H7 (cell line): ENCODE measurements at regions not wholly inside any gene's neighbourhood (a gene's known extent, or its start where the extent isn't known, plus 50 kb on each side); places are given as distances from the start of the nearest gene placed in this dataset.
A peak's percentile ranks its signal among the peaks of the same experiment; 100 is the strongest.

Experiments
- DNase-seq: peaks from one replicate; pipeline ENCODE4 v3.0.0; 2012
- H3K27me3 ChIP-seq: 2 replicates; pipeline ENCODE4 v1.6.0; 2011; ENCODE audit warnings: mild to moderate bottlenecking, low read length; ENCODE audit not compliant: control insufficient read depth, insufficient read depth
- H3K36me3 ChIP-seq: replicated peaks from 2 replicates; pipeline ENCODE4 v1.5.1; 2011; ENCODE audit warnings: low read length; ENCODE audit not compliant: control insufficient read depth, insufficient read depth
- H3K4me3 ChIP-seq: 2 replicates; pipeline ENCODE4 v1.5.1; 2011; ENCODE audit warnings: low read depth, mild to moderate bottlenecking, control low read depth, low read length, moderate library complexity; ENCODE audit not compliant: insufficient read depth

DNA sequence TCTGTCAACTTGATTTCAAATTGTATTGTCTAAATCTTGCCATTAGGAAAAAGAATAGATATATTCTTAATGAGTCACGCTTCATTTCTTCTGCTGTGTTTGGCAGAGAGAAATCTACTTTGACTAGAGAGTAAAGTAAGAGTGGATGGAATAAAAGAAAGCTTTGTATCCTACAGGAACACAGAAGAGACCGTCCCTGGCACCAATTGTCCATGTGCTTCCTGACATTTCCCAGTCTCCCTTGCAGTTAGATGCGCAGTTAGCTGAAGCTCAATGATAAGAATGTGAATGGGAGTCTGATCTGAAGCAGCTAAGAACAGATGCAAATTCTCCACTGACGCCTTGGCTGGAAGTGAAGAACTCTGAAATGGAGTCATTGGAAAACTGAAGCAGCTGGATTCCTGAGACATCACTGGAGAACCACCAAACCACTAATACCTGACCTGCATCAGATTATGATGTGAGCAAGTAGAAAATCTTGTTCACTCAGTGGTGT, 528.2 kb upstream of the MARCKS start:
- DNase-seq, result no peak
- H3K27me3 ChIP-seq, result no peaks in the 10 kb centered on the region
- no peak overlapping the region for H3K4me3 ChIP-seq
- no peaks in the 10 kb centered on the region for H3K36me3 ChIP-seq

DNA sequence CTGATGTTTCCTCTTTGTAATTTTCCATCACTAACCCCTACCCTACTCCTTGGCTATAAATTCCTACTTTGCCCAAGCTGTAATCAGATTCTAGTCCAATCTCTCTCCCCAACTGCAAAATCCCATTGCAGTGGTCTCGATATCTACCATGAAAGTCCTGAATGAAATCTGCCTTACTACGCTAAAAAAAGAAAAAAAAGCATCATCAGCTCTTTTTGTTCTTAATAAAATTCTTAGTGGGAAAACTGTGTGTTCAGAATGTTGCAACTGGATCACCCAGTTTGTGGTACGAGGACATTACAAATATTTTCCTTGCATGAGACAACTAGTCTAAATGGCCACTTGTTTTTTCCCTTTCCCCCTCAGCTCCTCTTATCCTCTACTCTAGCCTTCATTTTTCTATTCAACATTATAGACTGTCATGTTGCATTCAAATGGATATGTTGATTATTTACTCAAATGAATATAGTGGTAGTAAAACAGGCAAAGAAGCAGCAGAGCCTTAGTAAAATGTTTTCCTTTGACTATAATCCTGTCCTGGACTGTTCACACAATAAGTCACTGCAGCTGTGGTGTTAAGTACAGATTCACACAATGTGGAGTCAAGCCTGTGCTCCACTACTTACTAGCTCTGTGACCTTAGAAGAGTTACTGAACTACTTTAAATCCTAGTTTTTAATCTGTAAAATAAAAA, 527.1 kb upstream of the MARCKS start:
- no peak for DNase-seq
- H3K36me3 ChIP-seq, result no peaks in the 10 kb centered on the region
- H3K27me3 ChIP-seq, result no peaks in the 10 kb centered on the region
- H3K4me3 ChIP-seq, result no peak overlapping the region

DNA sequence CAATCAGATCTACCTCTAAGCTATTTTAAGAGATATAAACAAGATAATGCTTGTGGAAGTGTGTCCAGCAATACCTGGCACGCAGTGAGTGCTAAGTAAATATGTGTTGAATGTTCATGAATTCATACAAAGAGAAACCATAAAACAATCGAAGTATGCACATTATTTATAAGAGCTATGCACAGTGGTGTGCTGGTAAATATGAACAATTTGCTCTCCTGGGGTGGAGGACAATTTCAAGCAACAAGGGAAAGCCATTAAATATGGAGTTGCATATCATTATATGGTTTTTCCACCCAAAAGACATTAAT, 526.6 kb upstream of the MARCKS start:
- DNase-seq, result no peak
- no peaks in the 10 kb centered on the region for H3K36me3 ChIP-seq
- H3K27me3 ChIP-seq, result no peaks in the 10 kb centered on the region
- H3K4me3 ChIP-seq, result no peak overlapping the region

DNA sequence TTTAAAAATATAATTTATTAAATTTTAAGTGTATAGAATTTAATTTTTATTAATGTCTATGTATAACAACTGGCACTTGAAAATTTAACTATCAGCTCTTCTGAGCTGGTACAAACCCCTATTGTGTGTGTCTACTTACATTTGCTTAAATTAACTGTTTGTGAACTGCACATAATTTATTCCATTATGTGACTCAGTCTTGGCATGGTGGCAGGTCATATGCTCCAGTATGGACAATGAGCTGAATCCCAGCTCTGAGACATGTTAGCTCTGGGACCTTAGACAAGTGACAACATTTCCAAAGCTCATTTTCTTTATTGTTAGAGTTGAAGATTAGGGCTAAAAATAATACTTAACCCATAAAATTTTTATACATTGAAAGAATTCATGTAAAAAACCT, 526.1 kb upstream of the MARCKS start:
- no peak for DNase-seq
- Histone ChIP-seq H3K4me3 (no peak overlapping the region), H3K27me3 (no peaks in the 10 kb centered on the region), H3K36me3 (no peaks in the 10 kb centered on the region)

DNA sequence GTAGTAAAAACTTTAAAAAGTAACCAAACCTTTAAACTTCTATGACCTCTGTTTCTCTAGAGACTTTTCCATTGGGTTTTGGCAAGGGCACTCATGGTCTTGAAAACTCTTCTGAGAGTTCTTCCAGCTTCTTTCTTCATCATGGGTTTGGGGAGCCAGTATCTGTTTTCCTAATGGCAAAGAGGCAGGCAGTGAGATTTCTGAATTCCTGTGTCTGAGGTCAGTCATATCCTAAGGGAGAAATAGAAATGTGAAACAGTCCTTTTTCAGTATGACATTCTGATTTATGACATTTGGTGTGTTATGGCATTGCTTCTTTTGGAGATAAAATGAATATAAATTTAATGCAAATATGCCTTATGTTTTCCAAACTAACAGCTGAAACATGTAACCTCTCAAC, 518.5 kb upstream of the MARCKS start:
- DNase-seq, result no peak

DNA sequence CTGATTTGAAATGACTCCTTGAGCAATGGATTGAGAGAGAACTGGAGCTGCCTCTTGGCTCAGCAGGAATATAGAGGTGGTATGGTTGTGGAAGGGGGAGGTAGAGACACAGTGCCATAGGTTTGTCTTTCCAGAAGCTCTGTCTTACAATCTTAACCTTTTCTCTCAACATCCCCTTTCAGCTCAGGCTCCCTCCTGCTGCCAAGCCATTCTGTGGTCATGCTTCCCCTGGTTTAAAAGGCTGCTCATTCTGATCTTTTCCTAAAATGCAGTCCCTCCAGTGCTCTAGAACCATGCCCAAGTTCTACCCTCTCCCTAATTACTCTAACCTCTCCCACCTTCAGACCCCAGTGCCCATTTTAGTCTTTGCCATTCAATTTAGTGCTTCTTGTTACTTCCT, 517.9 kb upstream of the MARCKS start:
- Histone ChIP-seq H3K4me3 (no peak overlapping the region), H3K27me3 (no peaks in the 10 kb centered on the region), H3K36me3 (no peaks in the 10 kb centered on the region)
- peak; percentile 4 for DNase-seq

More for the DNA sequence above, 518.5 kb upstream of the MARCKS start:
- Histone ChIP-seq H3K4me3 (no peak overlapping the region), H3K36me3 (no peaks in the 10 kb centered on the region), H3K27me3 (no peaks in the 10 kb centered on the region)

DNA sequence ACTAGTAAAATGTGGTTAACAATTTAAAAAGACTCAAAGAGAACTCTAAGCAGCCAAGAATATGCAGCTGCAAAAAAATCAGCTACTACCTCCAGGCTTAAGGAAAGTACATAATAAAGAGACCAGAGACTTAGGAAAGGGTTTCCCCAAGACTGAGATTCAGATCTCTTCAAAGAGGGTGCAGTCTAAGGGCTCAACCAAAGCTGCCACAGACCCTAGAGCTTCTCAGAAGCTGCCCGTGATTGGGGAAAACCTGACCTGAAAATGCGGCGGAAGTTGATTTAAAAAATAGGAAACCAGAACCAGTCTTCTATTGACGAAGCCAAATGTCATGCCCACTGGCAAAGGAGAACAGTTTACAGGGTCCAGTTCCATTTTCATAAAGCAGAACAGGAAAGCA, 516.8 kb upstream of the MARCKS start:
- DNase-seq, result no peak
- no peaks in the 10 kb centered on the region for H3K36me3 ChIP-seq
- no peaks in the 10 kb centered on the region for H3K27me3 ChIP-seq
- H3K4me3 ChIP-seq, result no peak overlapping the region

DNA sequence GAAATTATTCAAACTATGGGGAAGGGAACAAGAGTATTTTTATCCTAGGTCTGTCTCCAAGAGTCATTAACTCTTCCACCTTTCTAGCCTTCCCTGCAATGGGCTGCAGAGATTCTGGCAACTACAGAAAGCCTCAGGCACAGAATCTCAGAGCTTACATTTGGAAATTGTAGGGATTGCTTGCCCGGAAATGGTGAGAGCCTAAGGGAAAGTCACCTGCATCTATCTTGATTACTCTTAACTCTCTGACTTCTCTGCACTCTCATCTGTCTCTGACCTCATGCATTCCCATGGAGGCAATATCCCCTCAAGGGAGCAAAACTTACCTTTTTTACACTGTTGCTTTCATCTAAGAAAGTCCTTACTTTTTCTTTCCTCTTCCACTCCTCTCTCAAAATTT, 513.2 kb upstream of the MARCKS start:
- Histone ChIP-seq H3K27me3 (no peaks in the 10 kb centered on the region), H3K36me3 (no peaks in the 10 kb centered on the region), H3K4me3 (no peak overlapping the region)
- no peak for DNase-seq

DNA sequence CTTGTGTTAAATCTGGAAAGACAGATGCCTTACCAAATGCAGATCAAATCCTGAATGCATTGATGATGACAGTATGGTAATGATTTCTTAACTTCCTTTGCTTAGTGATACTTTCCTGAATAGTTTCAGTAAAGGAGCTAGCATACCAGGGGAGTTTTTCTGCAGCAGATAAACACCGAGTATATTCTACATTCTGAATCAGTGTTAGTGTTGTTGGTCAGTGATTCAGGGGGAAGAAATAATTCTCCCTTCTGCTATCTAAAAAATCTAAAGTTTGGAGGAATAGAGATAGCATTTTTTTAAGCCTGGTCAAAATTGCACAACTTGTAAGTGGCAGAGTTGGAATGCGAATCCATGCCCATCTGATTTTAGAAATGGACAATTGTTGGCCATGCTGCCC, 512.2 kb upstream of the MARCKS start:
- H3K27me3 ChIP-seq, result no peaks in the 10 kb centered on the region
- no peak overlapping the region for H3K4me3 ChIP-seq
- DNase-seq, result no peak
- H3K36me3 ChIP-seq, result no peaks in the 10 kb centered on the region

DNA sequence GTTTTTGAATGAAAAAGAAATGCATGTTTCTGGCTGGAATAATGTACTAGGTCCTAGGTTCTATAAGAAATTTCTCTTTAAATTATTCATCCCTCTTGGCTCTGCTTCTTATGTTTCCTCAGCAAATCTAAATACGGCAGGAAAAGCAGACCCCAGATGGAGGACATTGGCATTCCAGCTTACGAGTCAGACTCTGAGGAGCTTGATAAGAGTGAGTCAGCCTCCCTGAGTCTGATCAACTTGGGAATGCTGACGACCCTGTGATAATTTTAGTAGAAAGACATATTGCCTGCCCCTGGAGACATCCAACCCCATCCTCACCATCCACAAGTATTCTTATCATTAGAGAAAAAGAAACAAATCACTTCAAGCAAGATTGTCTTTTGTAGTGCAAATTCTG, 509.7 kb upstream of the MARCKS start:
- no peak overlapping the region for H3K4me3 ChIP-seq
- H3K36me3 ChIP-seq, result no peaks in the 10 kb centered on the region
- H3K27me3 ChIP-seq, result no peaks in the 10 kb centered on the region
- no peak for DNase-seq

DNA sequence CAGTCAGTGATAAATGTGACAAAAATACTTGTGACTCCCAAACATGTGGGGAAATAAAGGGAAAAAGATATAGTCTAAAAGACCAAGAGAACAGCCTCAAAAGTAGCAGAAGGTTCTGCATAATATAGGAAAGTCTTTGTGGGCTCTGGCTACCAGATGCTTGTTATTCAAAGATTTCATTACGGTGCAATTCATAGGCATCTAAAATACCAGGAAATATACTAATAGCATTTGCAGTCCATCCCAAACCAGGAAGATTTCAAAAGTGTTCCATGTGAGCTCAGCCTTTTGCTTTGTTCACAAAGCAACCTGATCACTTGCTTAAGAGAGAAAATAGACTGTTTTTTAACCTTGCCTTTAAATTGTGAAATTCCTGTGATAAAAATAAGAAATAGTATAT, 506.7 kb upstream of the MARCKS start:
- Histone ChIP-seq H3K27me3 (no peaks in the 10 kb centered on the region), H3K4me3 (no peak overlapping the region), H3K36me3 (no peaks in the 10 kb centered on the region)
- DNase-seq, result no peak

DNA sequence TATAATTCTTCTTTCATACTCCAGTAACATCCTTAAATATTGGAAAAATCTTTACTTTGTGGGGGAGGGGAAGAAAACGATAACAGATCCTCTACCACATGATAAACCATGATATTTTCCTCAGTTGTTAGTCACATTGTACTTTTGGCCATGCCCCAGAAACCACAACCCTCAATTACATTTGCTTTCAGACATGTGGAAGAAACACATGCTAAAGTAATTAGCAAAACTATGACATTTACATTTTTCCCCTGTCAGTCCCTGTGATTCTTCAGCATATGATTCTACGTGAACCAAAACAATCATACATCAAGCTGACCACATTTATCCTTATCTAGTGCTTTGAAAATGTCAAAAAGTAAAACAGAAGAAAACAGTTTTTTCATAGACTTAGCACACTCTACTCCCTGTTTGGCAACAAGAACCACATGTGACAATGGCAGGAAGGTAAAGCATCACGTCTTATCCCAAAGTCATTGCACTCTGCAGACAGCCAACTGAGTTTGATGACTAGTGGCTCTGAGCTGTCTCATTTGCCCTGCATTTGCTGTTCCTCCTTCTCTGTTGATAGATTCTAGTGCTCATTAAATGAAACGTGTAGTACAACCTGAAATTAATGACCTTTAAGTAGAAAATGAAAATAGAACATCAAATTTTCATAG, 505.8 kb upstream of the MARCKS start:
- H3K27me3 ChIP-seq, result no peaks in the 10 kb centered on the region
- H3K36me3 ChIP-seq, result no peaks in the 10 kb centered on the region
- H3K4me3 ChIP-seq, result no peak overlapping the region
- no peak for DNase-seq

DNA sequence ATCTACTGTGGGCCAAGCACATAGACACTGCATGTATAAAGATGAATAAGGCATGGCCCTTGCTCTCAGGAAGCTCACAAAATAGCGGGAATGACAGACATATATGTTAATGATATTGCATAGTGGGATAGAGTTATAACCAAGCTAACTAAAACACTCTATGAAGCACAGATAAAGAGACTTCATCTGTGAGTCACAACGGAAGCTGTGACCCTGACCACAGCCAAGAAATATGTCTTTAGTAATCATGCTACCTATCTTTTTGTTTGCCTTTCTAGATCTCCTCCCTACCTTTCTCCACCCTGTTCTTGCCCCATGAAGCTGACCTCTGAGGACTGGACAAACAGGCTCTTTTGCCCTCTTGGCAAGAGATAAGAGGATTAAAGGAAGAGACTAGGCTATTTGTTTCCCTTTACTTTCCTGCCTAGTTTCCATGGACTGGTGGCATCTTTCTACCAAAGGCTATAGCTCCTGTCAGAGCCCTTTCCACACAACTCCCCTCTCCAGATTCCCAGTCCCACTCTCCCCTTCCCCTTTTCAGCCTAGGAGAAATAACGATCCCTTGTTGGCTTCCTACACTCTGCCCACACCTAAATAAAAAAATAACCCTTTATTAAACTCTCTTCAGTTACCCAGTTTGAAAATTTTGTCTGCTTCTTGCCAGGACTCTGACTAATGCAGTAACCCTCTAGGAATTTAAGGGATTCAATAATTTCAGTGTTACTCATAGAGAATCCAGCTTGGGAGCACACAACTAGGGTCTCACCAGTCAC, 504.9 kb upstream of the MARCKS start:
- Histone ChIP-seq H3K36me3 (no peaks in the 10 kb centered on the region), H3K27me3 (no peaks in the 10 kb centered on the region), H3K4me3 (no peak overlapping the region)
- no peak for DNase-seq

DNA sequence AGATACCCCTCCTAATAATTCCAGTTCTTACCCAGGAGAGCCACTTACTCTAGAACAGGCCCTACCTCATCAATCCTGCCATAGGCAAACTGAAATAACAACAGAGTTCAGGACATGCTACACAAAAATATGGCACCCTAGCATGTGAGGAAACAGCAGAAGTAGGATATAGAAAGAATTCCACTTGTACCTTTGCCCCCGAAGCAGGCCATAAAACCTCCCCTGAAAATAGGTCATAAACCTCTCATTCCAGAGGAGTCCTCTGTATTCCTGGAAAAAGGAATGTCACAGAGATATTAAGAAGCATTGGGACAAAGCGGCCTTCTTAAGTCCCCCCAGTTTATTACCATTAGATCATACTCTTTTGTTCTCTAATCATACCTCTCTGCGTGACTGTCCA, 504.3 kb upstream of the MARCKS start:
- Histone ChIP-seq H3K4me3 (no peak overlapping the region), H3K27me3 (no peaks in the 10 kb centered on the region), H3K36me3 (no peaks in the 10 kb centered on the region)
- DNase-seq, result no peak

DNA sequence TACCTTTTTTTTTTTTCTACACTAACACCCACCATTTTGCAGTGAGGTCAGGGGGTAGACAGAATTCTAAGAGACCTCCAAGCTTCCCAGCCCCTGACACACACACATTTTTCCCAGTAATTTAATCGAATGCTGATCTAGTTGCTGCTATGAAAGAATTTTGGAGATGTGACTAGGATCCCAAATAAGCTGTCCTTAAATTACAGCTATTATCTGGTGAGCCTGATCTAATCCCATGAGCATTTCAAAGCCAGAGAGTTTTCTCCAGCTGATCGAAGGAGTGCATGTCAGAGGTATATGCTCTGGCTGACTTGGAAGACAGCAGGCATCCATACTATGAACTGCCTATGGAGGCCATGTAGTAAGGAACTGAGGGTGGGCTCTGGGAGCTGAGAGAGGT, 503.8 kb upstream of the MARCKS start:
- no peak for DNase-seq
- no peaks in the 10 kb centered on the region for H3K27me3 ChIP-seq
- no peak overlapping the region for H3K4me3 ChIP-seq
- no peaks in the 10 kb centered on the region for H3K36me3 ChIP-seq
